GM04503 (cell line): ENCODE measurements at regions not wholly inside any gene's neighbourhood (a gene's known extent, or its start where the extent isn't known, plus 50 kb on each side); places are given as distances from the start of the nearest gene placed in this dataset.

ENCODE experiments used
- DNase-seq: peaks from one replicate; pipeline ENCODE4 v3.0.0-alpha.2; 2012; ENCODE audit warnings: low read depth

DNA sequence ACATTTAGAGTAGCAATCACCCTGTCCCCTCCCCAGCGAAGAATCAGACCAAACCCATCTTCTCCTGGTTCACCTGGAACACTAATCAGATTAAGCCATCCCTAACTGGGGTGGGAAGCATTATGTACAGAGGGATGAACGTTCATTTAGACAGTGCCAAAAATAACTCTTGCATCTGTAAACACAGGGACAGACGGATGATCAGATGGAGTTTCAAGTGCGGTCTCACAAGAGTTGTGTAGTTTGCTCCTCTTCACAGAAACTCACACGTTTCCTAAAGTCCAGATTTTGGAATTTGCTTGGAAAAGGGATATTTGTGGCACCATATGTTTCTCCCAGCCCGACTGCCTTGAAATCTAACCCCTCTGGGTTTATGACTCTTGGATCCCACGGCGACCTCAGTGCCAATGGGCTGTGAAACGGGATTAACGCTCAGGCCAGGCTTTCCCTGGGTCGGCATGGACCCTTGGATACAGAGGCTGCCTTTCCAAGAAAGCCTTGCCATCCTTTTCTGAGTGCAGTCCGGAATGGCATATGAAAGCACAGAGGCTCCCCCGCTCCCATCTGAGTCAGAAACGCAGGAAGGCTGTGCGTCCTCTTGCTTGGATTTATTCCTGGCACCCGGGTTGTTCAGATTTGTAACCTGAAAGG, 293.2 kb upstream of the HABP2 start:
- no peak for DNase-seq

- DNase-seq = no peak
Measured at GRCh38 chr10:113261161-113261560, 291.7 kb upstream of the HABP2 start.

- no peak for DNase-seq
Measured at GRCh38 chr10:113261611-113262091, 291.2 kb upstream of the HABP2 start.

GRCh38 chr10:113263056-113263455, 289.8 kb upstream of the HABP2 start:
- DNase-seq = no peak

GRCh38 chr10:113264333-113265131, 288.3 kb upstream of the HABP2 start:
- DNase-seq = no peak

GRCh38 chr10:113266147-113266546, 286.7 kb upstream of the HABP2 start:
- no peak for DNase-seq

DNA sequence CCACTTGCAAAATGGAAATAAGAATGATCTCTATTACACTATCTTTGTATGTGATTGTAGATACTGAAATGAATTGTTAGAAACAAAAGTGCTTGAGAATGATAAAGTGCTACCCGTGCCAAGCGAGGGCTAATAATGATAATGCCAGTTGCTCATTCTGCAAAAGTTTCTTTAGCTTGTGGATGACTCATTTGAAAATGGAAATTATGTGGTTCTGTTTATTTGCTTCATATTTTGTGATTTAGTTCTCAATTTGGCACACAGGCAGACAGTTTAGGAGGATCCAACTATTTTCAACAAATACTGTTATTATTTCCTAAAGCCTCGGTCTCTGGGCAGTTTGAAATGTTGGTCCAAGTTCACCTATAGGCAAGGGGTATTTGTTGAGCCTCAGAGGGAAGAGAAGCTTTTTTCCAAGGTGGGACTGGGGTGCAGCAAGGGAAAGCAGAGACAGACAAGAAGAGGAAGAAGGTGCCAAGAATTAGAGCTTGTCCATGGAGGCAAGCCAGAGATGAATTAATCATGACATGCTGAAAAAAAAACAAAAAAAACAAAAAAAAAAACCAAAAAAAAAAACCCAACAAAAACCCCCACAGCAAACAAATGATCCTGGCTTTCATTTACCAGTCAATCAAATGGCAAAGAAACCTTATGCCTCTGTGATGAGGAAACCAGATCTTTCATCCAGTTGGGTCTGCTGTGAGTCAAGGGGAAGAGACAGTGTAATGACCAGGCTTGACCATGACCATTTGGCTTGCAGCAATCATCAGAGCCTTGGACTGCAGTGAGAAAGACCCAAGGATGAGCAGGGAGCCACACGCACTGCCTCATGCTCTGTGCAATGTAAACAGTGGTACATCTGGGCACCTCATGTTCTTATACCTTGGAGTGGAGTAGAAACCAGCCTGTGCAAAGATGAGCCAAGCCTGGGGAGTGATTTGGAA, 285.0 kb upstream of the HABP2 start:
- peak; percentile 64 for DNase-seq

DNA sequence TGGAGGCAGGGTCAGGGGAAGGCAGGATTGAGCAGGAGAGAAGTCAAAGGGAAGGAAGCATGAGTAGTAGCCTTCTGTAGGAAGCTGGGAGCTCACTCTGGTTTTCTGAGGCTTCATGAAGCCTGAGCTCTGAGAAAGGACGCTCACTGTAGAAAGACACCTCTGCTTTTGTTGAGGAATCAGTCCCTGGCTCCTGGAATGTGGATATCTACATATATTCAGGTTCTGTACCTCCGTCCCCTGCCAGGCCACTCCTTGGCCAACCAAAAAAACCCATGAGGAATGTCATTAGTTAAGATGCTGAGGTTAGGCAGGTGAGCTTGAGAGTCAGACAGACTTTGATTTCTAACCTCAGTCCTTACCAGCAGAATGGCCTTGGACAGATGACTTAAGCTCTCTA, 283.5 kb upstream of the HABP2 start:
- no peak for DNase-seq

DNA sequence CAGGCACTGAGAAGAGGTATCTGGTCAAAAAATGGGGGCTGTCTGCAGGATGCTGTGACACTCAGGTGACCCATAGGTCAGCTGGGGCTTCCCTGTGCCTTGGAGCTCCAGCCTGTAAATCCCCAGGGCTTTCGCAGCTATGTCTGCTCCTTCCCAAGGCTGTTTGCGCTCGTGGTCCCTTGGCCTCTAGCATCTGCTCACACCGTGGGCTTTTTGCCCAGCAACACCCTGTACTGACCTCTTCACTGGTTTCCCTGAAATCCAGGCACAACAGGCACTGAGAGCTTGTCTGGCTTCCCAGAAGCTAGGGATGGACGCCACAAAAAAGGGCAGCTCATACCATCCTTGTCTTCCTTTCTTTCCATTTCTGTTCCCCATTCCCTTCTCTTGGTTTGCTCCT, 280.3 kb upstream of the HABP2 start:
- DNase-seq = no peak

DNA sequence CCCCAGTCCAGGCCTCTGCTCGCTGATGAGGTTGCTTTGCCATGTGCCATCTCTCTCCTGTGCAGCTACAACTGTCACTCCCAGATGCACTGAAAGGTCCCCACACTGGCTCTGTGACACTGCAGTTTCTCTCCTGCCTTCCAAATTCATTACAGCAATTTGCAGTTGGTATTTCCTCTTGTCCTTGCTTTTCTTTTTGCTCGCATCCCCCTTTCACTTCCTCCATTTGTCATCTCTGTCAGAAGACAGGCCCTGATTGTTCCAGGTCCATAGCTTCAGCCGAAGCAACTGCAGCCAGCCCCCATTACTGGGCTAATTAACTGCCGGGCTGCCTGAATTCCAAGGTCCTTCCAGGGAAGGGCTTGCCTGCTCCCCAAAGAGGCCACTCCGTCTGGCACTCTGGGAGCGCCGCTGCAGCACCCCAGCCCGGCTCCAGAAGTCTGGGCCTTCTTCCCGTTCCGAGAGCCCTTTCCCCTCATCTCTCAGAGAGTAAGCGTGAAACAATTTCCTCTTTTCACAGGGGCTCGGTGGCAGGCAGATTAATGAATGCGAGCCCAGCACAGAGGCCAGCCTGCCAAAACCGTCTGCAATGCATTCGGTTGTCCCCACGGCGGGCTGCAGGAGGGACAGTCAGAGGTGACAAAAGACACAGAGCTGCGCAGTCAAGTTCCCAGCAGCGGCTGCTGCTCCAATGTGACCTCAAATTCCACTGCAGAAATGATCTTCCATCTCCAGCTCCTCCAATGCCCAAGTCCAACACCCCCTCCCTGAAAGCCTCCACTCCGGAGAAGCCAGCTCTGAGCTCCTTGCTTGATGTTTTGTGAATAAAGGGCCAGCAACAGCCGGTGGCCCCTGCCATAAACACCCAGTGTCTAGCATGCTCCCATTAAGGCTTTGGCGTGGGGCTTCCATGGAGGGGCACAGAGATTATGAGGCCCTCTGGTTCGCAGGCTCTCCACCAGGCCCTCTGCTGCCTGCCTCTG, 279.4 kb upstream of the HABP2 start:
- no peak for DNase-seq

- peak; percentile 62 for DNase-seq
Measured at GRCh38 chr10:113274176-113274829, 278.6 kb upstream of the HABP2 start.

- DNase-seq = no peak
Measured at GRCh38 chr10:113278221-113278620, 274.6 kb upstream of the HABP2 start.

GRCh38 chr10:113278664-113279063, 274.2 kb upstream of the HABP2 start:
- no peak for DNase-seq

GRCh38 chr10:113279262-113279661, 273.6 kb upstream of the HABP2 start:
- no peak for DNase-seq

DNA sequence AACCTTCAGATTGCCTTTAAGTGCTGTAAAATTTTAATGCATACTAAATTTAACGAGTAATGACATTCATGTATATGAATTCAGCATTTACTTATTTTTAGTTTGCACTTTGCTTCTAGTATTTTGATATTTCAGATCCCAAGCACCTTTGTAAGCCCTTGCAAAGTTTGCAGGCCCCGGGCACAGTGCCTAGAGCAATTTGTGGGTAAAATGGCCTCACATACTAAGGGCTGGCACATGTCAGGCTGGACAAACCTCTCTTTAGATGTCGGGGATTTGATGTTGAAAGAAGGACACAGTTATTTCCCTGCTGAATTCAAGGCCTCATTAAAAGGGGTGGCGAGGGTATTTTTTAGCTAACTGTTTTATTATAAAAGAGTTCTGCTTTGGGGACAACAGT, 270.3 kb upstream of the HABP2 start:
- DNase-seq = no peak

- no peak for DNase-seq
Measured at GRCh38 chr10:113283189-113283588, 269.7 kb upstream of the HABP2 start.

GRCh38 chr10:113284635-113285034, 268.2 kb upstream of the HABP2 start:
- no peak for DNase-seq

GRCh38 chr10:113285305-113285704, 267.5 kb upstream of the HABP2 start:
- DNase-seq = no peak

- no peak for DNase-seq
Measured at GRCh38 chr10:113287592-113287991, 265.3 kb upstream of the HABP2 start.

DNA sequence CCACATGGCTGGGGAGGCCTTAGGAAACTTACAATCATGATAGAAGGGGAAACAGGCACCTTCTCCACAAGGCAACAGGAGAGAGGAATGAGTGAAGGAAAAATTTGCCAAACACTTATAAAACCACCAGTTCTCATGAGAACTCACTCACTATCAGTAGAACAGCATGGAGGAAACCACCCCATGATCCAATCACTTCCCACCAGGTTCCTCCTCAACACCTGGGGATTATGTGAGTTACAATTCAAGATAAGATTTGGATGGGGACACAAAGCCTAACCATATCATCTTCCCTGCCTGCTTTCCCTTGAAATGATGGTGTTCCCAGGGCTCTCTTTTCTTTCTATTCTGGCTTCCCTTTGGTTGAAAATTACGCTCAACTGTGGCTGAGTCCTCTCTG, 262.7 kb upstream of the HABP2 start:
- DNase-seq = no peak

GRCh38 chr10:113291413-113291812, 261.4 kb upstream of the HABP2 start:
- DNase-seq = no peak
